Endothelial cell (in vitro differentiated cells): ENCODE measurements at regions not wholly inside any gene's neighbourhood (a gene's known extent, or its start where the extent isn't known, plus 50 kb on each side); places are given as distances from the start of the nearest gene placed in this dataset.
A peak's percentile ranks its signal among the peaks of the same experiment; 100 is the strongest.

Source experiments
- DNase-seq: peaks from one replicate; pipeline ENCODE4 v3.0.0; 2021; ENCODE audit warnings: low spot score
- H3K27ac Mint-ChIP-seq: one replicate; pipeline ENCODE4 v1.8.0; 2021; ENCODE audit warnings: mixed read lengths, inconsistent platforms; ENCODE audit not compliant: unreplicated experiment
- H3K27me3 Mint-ChIP-seq: one replicate; pipeline ENCODE4 v1.8.0; 2021; ENCODE audit warnings: mild to moderate bottlenecking, moderate library complexity, mixed read lengths, inconsistent platforms; ENCODE audit not compliant: unreplicated experiment
- H3K36me3 Mint-ChIP-seq: one replicate; pipeline ENCODE4 v1.8.0; 2021; ENCODE audit warnings: mild to moderate bottlenecking, low read depth, mixed read lengths, inconsistent platforms; ENCODE audit not compliant: unreplicated experiment
- H3K4me1 Mint-ChIP-seq: one replicate; pipeline ENCODE4 v1.8.0; 2021; ENCODE audit warnings: mild to moderate bottlenecking, mixed read lengths, inconsistent platforms; ENCODE audit not compliant: unreplicated experiment
- H3K4me3 Mint-ChIP-seq: one replicate; pipeline ENCODE4 v1.8.0; 2021; ENCODE audit warnings: mild to moderate bottlenecking, mixed read lengths, inconsistent platforms; ENCODE audit not compliant: unreplicated experiment
- H3K9me3 Mint-ChIP-seq: one replicate; pipeline ENCODE4 v1.8.0; 2021; ENCODE audit warnings: mixed read lengths, inconsistent platforms; ENCODE audit not compliant: unreplicated experiment
- TF ChIP-seq, protein P1 (sequence below): fragments of 200-600 bp; sonication (generic); IDR thresholded peaks from one replicate; pipeline ENCODE4 v1.5.0; 2021; ENCODE audit warnings: antibody characterized with exemption; ENCODE audit not compliant: unreplicated experiment

- H3K4me3 Mint-ChIP-seq = no peak overlapping the region
- no peaks in the 10 kb centered on the region for H3K9me3 Mint-ChIP-seq
- DNase-seq = peak; percentile 65
- TF ChIP-seq, protein P1, sequence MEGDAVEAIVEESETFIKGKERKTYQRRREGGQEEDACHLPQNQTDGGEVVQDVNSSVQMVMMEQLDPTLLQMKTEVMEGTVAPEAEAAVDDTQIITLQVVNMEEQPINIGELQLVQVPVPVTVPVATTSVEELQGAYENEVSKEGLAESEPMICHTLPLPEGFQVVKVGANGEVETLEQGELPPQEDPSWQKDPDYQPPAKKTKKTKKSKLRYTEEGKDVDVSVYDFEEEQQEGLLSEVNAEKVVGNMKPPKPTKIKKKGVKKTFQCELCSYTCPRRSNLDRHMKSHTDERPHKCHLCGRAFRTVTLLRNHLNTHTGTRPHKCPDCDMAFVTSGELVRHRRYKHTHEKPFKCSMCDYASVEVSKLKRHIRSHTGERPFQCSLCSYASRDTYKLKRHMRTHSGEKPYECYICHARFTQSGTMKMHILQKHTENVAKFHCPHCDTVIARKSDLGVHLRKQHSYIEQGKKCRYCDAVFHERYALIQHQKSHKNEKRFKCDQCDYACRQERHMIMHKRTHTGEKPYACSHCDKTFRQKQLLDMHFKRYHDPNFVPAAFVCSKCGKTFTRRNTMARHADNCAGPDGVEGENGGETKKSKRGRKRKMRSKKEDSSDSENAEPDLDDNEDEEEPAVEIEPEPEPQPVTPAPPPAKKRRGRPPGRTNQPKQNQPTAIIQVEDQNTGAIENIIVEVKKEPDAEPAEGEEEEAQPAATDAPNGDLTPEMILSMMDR = no peak
- H3K36me3 Mint-ChIP-seq = no peaks in the 10 kb centered on the region
- no peak overlapping the region for H3K27ac Mint-ChIP-seq
- peaks cover 3% of the 10 kb centered on the region for H3K27me3 Mint-ChIP-seq
- H3K4me1 Mint-ChIP-seq = no peaks in the 10 kb centered on the region
These were observed 382.5 kb upstream of the KIAA1217 start for GRCh38 chr10:23826421-23826820.

- no peak for DNase-seq
- Mint-ChIP-seq H3K9me3 (no peaks in the 10 kb centered on the region), H3K4me3 (no peak overlapping the region), H3K27ac (no peak overlapping the region), H3K36me3 (no peaks in the 10 kb centered on the region), H3K4me1 (no peaks in the 10 kb centered on the region), H3K27me3 (peaks cover 2% of the 10 kb centered on the region)
- TF ChIP-seq, protein P1 = no peak
These were observed 379.4 kb upstream of the KIAA1217 start for GRCh38 chr10:23829556-23829955.

DNA sequence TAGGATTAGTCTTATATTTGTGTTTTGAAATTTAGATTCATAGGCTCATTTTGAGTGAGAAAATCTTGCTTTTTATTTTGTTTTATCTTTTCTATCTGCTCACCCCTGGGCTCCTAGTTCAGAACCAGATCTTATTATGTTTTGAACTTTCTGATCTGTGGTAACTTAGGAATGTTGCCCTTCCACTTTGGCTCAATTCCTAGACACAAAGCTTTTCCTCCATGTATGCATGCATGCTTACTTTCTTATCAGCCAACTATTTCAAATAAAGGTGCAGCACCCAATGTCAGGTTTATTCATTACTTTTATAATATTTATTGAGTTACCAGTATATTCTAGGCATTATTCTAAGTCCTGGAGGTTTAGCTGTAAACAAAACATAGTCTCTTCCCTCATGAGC is 374.8 kb upstream of the KIAA1217 start:
- H3K9me3 Mint-ChIP-seq = no peaks in the 10 kb centered on the region
- no peaks in the 10 kb centered on the region for H3K36me3 Mint-ChIP-seq
- no peaks in the 10 kb centered on the region for H3K27me3 Mint-ChIP-seq
- no peak overlapping the region for H3K4me3 Mint-ChIP-seq
- no peaks in the 10 kb centered on the region for H3K4me1 Mint-ChIP-seq
- TF ChIP-seq, protein P1 = no peak
- H3K27ac Mint-ChIP-seq = no peak overlapping the region
- no peak for DNase-seq

- H3K4me3 Mint-ChIP-seq = no peak overlapping the region
- H3K27ac Mint-ChIP-seq = no peak overlapping the region
- TF ChIP-seq, protein P1 = no peak
- no peaks in the 10 kb centered on the region for H3K9me3 Mint-ChIP-seq
- H3K36me3 Mint-ChIP-seq = no peaks in the 10 kb centered on the region
- no peaks in the 10 kb centered on the region for H3K27me3 Mint-ChIP-seq
- no peak for DNase-seq
- H3K4me1 Mint-ChIP-seq = no peaks in the 10 kb centered on the region
These were observed 358.3 kb upstream of the KIAA1217 start for GRCh38 chr10:23850631-23851030.

DNA sequence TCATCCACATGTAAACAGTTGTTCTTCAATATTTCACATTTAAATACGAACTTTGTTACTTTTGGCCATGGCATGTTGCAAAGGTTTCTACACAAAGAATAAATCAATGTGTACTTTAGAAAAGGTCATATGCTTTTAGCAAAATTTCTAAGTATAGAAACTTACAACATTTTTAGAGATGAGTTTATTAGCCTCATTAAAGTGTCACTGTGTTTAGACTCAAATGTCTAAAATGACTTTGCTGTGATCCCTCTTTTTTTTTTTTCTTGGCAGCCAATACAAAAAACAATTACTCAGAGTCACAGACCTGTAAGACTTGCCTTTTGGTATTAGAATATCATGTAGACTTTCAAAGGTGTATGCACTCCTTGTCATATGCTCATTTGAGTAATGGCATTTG is 349.3 kb upstream of the KIAA1217 start:
- no peak for DNase-seq
- Mint-ChIP-seq H3K9me3 (peaks cover 4% of the 10 kb centered on the region), H3K4me3 (no peak overlapping the region), H3K27me3 (no peaks in the 10 kb centered on the region), H3K36me3 (no peaks in the 10 kb centered on the region), H3K4me1 (no peaks in the 10 kb centered on the region), H3K27ac (no peak overlapping the region)
- TF ChIP-seq, protein P1 = no peak
